Fibroblast of lung (primary cell): ENCODE measurements at regions not wholly inside any gene's neighbourhood (a gene's known extent, or its start where the extent isn't known, plus 50 kb on each side); places are given as distances from the start of the nearest gene placed in this dataset.

ENCODE experiments used
- CTCF ChIP-seq, 2 donors: IDR thresholded peaks in 1 of 2; conservative IDR thresholded peaks in 1 of 2; 1 replicate in 1 of 2; 2 replicates in 1 of 2; pipeline ENCODE4 v1.5.1; 2011 to 2012; ENCODE audit warnings: low read length in 2 of 2, control low read depth in 1 of 2, inconsistent platforms in 1 of 2, low read depth in 1 of 2, mild to moderate bottlenecking in 1 of 2
- EZH2 ChIP-seq: IDR thresholded peaks from 2 replicates; pipeline ENCODE4 v1.5.1; 2012; ENCODE audit warnings: low read length, control low read depth, mild to moderate bottlenecking; ENCODE audit errors: missing control alignments

DNA sequence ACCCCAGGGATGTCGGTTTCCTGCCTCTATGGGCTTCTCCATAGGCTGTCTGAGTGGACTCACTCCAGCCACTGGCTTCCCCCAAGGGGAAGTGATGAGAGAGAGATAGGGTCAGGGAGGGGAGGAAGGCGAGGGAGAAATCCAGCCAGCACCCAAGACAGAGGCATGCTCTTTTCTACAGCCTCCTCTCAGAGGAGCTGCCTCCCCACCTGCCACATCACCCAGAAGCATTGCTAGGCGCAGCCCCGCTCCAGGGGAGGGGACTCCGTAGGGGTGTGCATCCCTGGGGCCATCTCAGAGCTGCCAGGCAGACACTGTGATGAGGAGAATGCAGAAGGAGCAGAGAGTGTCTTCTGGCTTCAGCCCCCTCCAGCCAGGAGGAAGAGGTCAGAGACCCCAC, 109.5 kb upstream of the NKX1-1 start:
- no peak for TF ChIP-seq CTCF (conservative IDR thresholded peaks at IDR 0.05 in 1 of 2, IDR thresholded peaks at IDR 0.05 in 1 of 2; ENCODE audit: low read depth in 1 of 2, low read length in 2 of 2)
- TF ChIP-seq EZH2, result no peak
